A673 (cell line): ENCODE measurements at regions not wholly inside any gene's neighbourhood (a gene's known extent, or its start where the extent isn't known, plus 50 kb on each side); places are given as distances from the start of the nearest gene placed in this dataset.

Source experiments
- BruUV-seq: library from RNA; stranded (reverse); fragments of 400-500 nt; replicated peaks from 2 replicates; lab custom pipeline; 2021; lab: Mats Ljungman, UMichigan
- CTCF ChIA-PET: fragments of 300-600 bp; sonication (Branson Sonifier 250); formaldehyde crosslinking; loops from one replicate; lab custom pipeline; 2022; ENCODE audit warnings: antibody characterized with exemption; lab: Charles Lee
- POLR2A ChIA-PET: fragments of 300-600 bp; sonication (Branson Sonifier 250); formaldehyde crosslinking; loops from one replicate; lab custom pipeline; 2022; ENCODE audit warnings: antibody characterized with exemption; ENCODE audit not compliant: low non-redundant PET; lab: Charles Lee
- DNase-seq: peaks from one replicate; pipeline ENCODE4 v3.0.0-alpha.2; 2015; ENCODE audit warnings: low spot score
- H3K27ac ChIP-seq: fragments of 200-600 bp; sonication (generic); 2 replicates; pipeline ENCODE4 v1.5.1; 2016; ENCODE audit warnings: mixed run types, low read depth, mild to moderate bottlenecking, mixed read lengths, antibody characterized with exemption, low read length; ENCODE audit not compliant: poor library complexity, severe bottlenecking
- H3K27me3 ChIP-seq: fragments of 200-600 bp; sonication (generic); replicated peaks from 2 replicates; pipeline ENCODE4 v1.6.1; 2017; ENCODE audit warnings: mixed run types, low read depth, mild to moderate bottlenecking, mixed read lengths, antibody characterized with exemption, low read length; ENCODE audit not compliant: insufficient read depth, poor library complexity
- H3K36me3 ChIP-seq: fragments of 200-600 bp; sonication (generic); 2 replicates; pipeline ENCODE4 v1.6.1; 2016; ENCODE audit warnings: mixed run types, mild to moderate bottlenecking, mixed read lengths, antibody characterized with exemption, low read length; ENCODE audit not compliant: insufficient read depth, poor library complexity, severe bottlenecking
- H3K4me1 ChIP-seq: fragments of 200-600 bp; sonication (generic); 2 replicates; pipeline ENCODE4 v1.6.1; 2017; ENCODE audit warnings: mixed run types, mild to moderate bottlenecking, mixed read lengths, antibody characterized with exemption, low read length; ENCODE audit not compliant: insufficient read depth, poor library complexity, severe bottlenecking
- H3K4me3 ChIP-seq: fragments of 200-600 bp; sonication (generic); 2 replicates; pipeline ENCODE4 v1.5.1; 2016; ENCODE audit warnings: low read depth, mixed run types, mild to moderate bottlenecking, mixed read lengths, low read length; ENCODE audit not compliant: poor library complexity, severe bottlenecking
- H3K9me3 ChIP-seq: fragments of 200-600 bp; sonication (generic); 2 replicates; pipeline ENCODE4 v1.6.1; 2016; ENCODE audit warnings: mixed run types, low read depth, mild to moderate bottlenecking, mixed read lengths, antibody characterized with exemption, low read length; ENCODE audit not compliant: poor library complexity, severe bottlenecking
- CTCF ChIP-seq: fragments of 300-800, 200-600 bp; sonication (generic); conservative IDR thresholded peaks from 2 replicates; pipeline ENCODE4 v1.5.1; 2017; ENCODE audit warnings: low read depth, mild to moderate bottlenecking, antibody characterized with exemption, low read length, moderate library complexity, mixed read lengths
- EZH2 ChIP-seq: fragments of 200-600 bp; sonication (generic); IDR thresholded peaks from 2 replicates; pipeline ENCODE4 v1.6.1; 2017; ENCODE audit warnings: borderline replicate concordance, low read depth, mild to moderate bottlenecking, mixed read lengths, antibody characterized with exemption, low read length; ENCODE audit not compliant: poor library complexity, severe bottlenecking
- intact Hi-C: fragments of 100-400 bp; cut with micrococcal nuclease; formaldehyde crosslinking; loops from one replicate; pipeline ENCODE4 v1.10.0; 2022; ENCODE audit not compliant: unreplicated experiment

GRCh38 chr6:1014431-1014807 is 297.5 kb upstream of the FOXQ1 start:
- TF ChIP-seq CTCF (no peak), EZH2 (no peak)
- DNase-seq, result no peak
- Histone ChIP-seq H3K36me3 (no peaks in the 10 kb centered on the region), H3K9me3 (no peaks in the 10 kb centered on the region), H3K4me3 (no peak overlapping the region), H3K4me1 (no peaks in the 10 kb centered on the region), H3K27me3 (peaks cover 78% of the 10 kb centered on the region), H3K27ac (no peak overlapping the region)
- ChIA-PET CTCF (no interaction called here), POLR2A (no interaction called here)
- no TSS peak for BruUV-seq
- intact Hi-C loops, result no loop called here

- Histone ChIP-seq H3K27ac (no peak overlapping the region), H3K36me3 (no peaks in the 10 kb centered on the region), H3K4me3 (no peak overlapping the region), H3K9me3 (no peaks in the 10 kb centered on the region), H3K4me1 (no peaks in the 10 kb centered on the region), H3K27me3 (peaks cover 77% of the 10 kb centered on the region)
- TF ChIP-seq CTCF, result no peak
- TF ChIP-seq EZH2, result no peak
- no peak for DNase-seq
- CTCF ChIA-PET, result no interaction called here
- no TSS peak for BruUV-seq
- intact Hi-C loops, result no loop called here
- POLR2A ChIA-PET, result no interaction called here
Observed at GRCh38 chr6:1013656-1014430, 298.1 kb upstream of the FOXQ1 start.

- no peaks in the 10 kb centered on the region for H3K4me1 ChIP-seq
- no peaks in the 10 kb centered on the region for H3K36me3 ChIP-seq
- ChIA-PET CTCF (no interaction called here), POLR2A (no interaction called here)
- intact Hi-C loops, result no loop called here
- H3K9me3 ChIP-seq, result no peaks in the 10 kb centered on the region
- no TSS peak for BruUV-seq
- DNase-seq, result no peak
- TF ChIP-seq EZH2 (no peak), CTCF (no peak)
- H3K4me3 ChIP-seq, result no peak overlapping the region
- H3K27ac ChIP-seq, result no peak overlapping the region
- H3K27me3 ChIP-seq, result peaks cover 61% of the 10 kb centered on the region
Observed at GRCh38 chr6:1009103-1009502, 302.8 kb upstream of the FOXQ1 start.
